HG03135 (cell line): ENCODE measurements at regions not wholly inside any gene's neighbourhood (a gene's known extent, or its start where the extent isn't known, plus 50 kb on each side); places are given as distances from the start of the nearest gene placed in this dataset.

Source experiments
- ATAC-seq: cut with Tn5 transposase; IDR thresholded peaks from one replicate; pipeline ENCODE4 v1.9.1; 2021; ENCODE audit warnings: mild to moderate bottlenecking, moderate library complexity; ENCODE audit not compliant: unreplicated experiment

- ATAC-seq, result no peak
Observed at GRCh38 chr6:54632984-54633565, 213.5 kb upstream of the FAM83B start.

GRCh38 chr6:54633601-54634000 is 213.0 kb upstream of the FAM83B start:
- no peak for ATAC-seq

- ATAC-seq, result no peak
Observed at GRCh38 chr6:54640911-54641310, 205.7 kb upstream of the FAM83B start.

GRCh38 chr6:54646069-54646950 is 200.3 kb upstream of the FAM83B start:
- ATAC-seq, result no peak

GRCh38 chr6:54646951-54647664 is 199.5 kb upstream of the FAM83B start:
- ATAC-seq, result no peak

GRCh38 chr6:54654381-54654780 is 192.2 kb upstream of the FAM83B start:
- no peak for ATAC-seq

- no peak for ATAC-seq
Observed at GRCh38 chr6:54655162-54655561, 191.4 kb upstream of the FAM83B start.

GRCh38 chr6:54665278-54665677 is 181.3 kb upstream of the FAM83B start:
- ATAC-seq, result no peak

GRCh38 chr6:54680531-54680930 is 166.0 kb upstream of the FAM83B start:
- ATAC-seq, result no peak

- ATAC-seq, result no peak
Observed at GRCh38 chr6:54681267-54681666, 165.3 kb upstream of the FAM83B start.

GRCh38 chr6:54681987-54682386 is 164.6 kb upstream of the FAM83B start:
- ATAC-seq, result no peak

- ATAC-seq, result no peak
Observed at GRCh38 chr6:54689620-54690019, 157.0 kb upstream of the FAM83B start.

- ATAC-seq, result no peak
Observed at GRCh38 chr6:54690596-54690995, 156.0 kb upstream of the FAM83B start.

GRCh38 chr6:54694928-54695532 is 151.5 kb upstream of the FAM83B start:
- ATAC-seq, result no peak

- no peak for ATAC-seq
Observed at GRCh38 chr6:54695815-54696214, 150.8 kb upstream of the FAM83B start.

- no peak for ATAC-seq
Observed at GRCh38 chr6:54697424-54697823, 149.1 kb upstream of the FAM83B start.

GRCh38 chr6:54698974-54699373 is 147.6 kb upstream of the FAM83B start:
- no peak for ATAC-seq

- no peak for ATAC-seq
Observed at GRCh38 chr6:54700158-54700557, 146.4 kb upstream of the FAM83B start.

- no peak for ATAC-seq
Observed at GRCh38 chr6:54702772-54703171, 143.8 kb upstream of the FAM83B start.

GRCh38 chr6:54706391-54706790 is 140.2 kb upstream of the FAM83B start:
- ATAC-seq, result no peak

- no peak for ATAC-seq
Observed at GRCh38 chr6:54706844-54707605, 139.5 kb upstream of the FAM83B start.
